Gastroesophageal sphincter (tissue), 4 donors: ENCODE measurements at regions not wholly inside any gene's neighbourhood (a gene's known extent, or its start where the extent isn't known, plus 50 kb on each side); places are given as distances from the start of the nearest gene placed in this dataset.

Experiments used
- ATAC-seq: fragments of 150-250 bp; one replicate; pipeline ENCODE4 v1.9.1; 2016; ENCODE audit warnings: mild to moderate bottlenecking, moderate library complexity
- H3K27ac ChIP-seq, 4 donors: fragments of 200-600 bp; sonication (generic) in 3 of 4; 1 replicate in 3 of 4; 2 replicates in 1 of 4; pipeline ENCODE4 v1.5.1; 2016 to 2019
- H3K27me3 ChIP-seq: fragments of 200-600 bp; sonication (generic); one replicate; pipeline ENCODE4 v1.5.1; 2019
- H3K36me3 ChIP-seq, 2 donors: fragments of 200-600 bp; sonication (generic); one replicate each; pipeline ENCODE4 v1.5.1; 2019; ENCODE audit warnings: control low read depth in 1 of 2
- H3K4me1 ChIP-seq, 3 donors: fragments of 200-600 bp; sonication (generic); 1 replicate in 2 of 3; 2 replicates in 1 of 3; pipeline ENCODE4 v1.5.1; 2016 to 2019; ENCODE audit warnings: control low read depth in 2 of 3
- H3K4me3 ChIP-seq, 2 donors: fragments of 200-600 bp; sonication (generic); one replicate each; pipeline ENCODE4 v1.5.1; 2019; ENCODE audit warnings: mild to moderate bottlenecking in 1 of 2, moderate library complexity in 1 of 2
- H3K9me3 ChIP-seq, 3 donors: fragments of 200-600 bp; sonication (generic); one replicate each; pipeline ENCODE4 v1.5.1; 2017 to 2019; ENCODE audit warnings: control low read depth in 2 of 3
- CTCF ChIP-seq, 4 experiments: fragments of 200-600 bp in 2 of 4; fragments of 450-650 bp in 2 of 4; sonication (generic) in 1 of 4; IDR thresholded peaks; one replicate each; pipeline ENCODE4 v1.5.1; 2017 to 2019; ENCODE audit warnings: antibody characterized with exemption in 4 of 4, mild to moderate bottlenecking in 2 of 4, moderate library complexity in 2 of 4
- EP300 ChIP-seq: sonication (generic); formaldehyde crosslinking; IDR thresholded peaks from one replicate; pipeline ENCODE4 v1.6.1; 2017; ENCODE audit warnings: antibody characterized with exemption, mild to moderate bottlenecking
- POLR2A ChIP-seq, 2 donors: fragments of 450-650 bp; IDR thresholded peaks; one replicate each; pipeline ENCODE4 v1.6.1; 2017; ENCODE audit warnings: antibody characterized with exemption in 2 of 2, mild to moderate bottlenecking in 2 of 2, moderate library complexity in 1 of 2
- POLR2AphosphoS5 ChIP-seq: sonication (generic); formaldehyde crosslinking; IDR thresholded peaks from one replicate; pipeline ENCODE4 v1.6.1; 2017; ENCODE audit warnings: antibody characterized with exemption
- WGBS, 2 donors: methylation state at CpG; one replicate each; pipeline ENCODE4 v1.1.5; 2018; ENCODE audit warnings: low coverage in 1 of 2; 5-methylcytosine and 5-hydroxymethylcytosine counted together

GRCh38 chr3:194738254-194739093 is 52.8 kb downstream of the FAM43A start:
- Histone ChIP-seq H3K27me3 (peaks cover 8% of the 10 kb centered on the region), H3K4me3 (no peak overlapping the region), H3K4me1 (peaks cover 0 to 32% (median 10%) of the 10 kb centered on the region in 3 donors), H3K27ac (peak overlapping the region in 2 of 4 donors; percentile 8 to 29), H3K9me3 (peaks cover 0 to 6% (median 0%) of the 10 kb centered on the region in 3 donors), H3K36me3 (no peaks in the 10 kb centered on the region)
- ATAC-seq = peak; percentile 67
- TF ChIP-seq POLR2AphosphoS5 (peak; percentile 15), POLR2A (IDR thresholded peaks at IDR 0.05) (no peak)
- WGBS, 2 donors = 35 to 54% methylated on average over 2 to 4 of the region's 6 CpGs

- Histone ChIP-seq H3K4me1 (peaks cover 0 to 32% (median 10%) of the 10 kb centered on the region in 3 donors), H3K27ac (no peak overlapping the region), H3K4me3 (no peak overlapping the region), H3K27me3 (peaks cover 8% of the 10 kb centered on the region), H3K36me3 (no peaks in the 10 kb centered on the region), H3K9me3 (peaks cover 0 to 6% (median 0%) of the 10 kb centered on the region in 3 donors)
- TF ChIP-seq POLR2A (IDR thresholded peaks at IDR 0.05) (no peak), EP300 (no peak), POLR2AphosphoS5 (no peak), CTCF (IDR thresholded peaks at IDR 0.05) (no peak)
- WGBS, 2 donors = 63 to 80% methylated on average over 7 to 9 of the region's 11 CpGs
- no peak for ATAC-seq
Observed at GRCh38 chr3:194739498-194740284, 54.0 kb downstream of the FAM43A start.

- peaks cover 8% of the 10 kb centered on the region for H3K27me3 ChIP-seq
- no peak for TF ChIP-seq EP300
- no peak for TF ChIP-seq POLR2A (IDR thresholded peaks at IDR 0.05)
- no peak for ATAC-seq
- H3K4me1 ChIP-seq = peaks cover 0 to 32% (median 10%) of the 10 kb centered on the region in 3 donors
- H3K9me3 ChIP-seq = no peaks in the 10 kb centered on the region
- no peak overlapping the region for H3K4me3 ChIP-seq
- WGBS, 2 donors = 60 to 61% methylated on average over 5 to 14 of the region's 16 CpGs
- no peak overlapping the region for H3K27ac ChIP-seq
- no peaks in the 10 kb centered on the region for H3K36me3 ChIP-seq
Observed at GRCh38 chr3:194740859-194741491, 55.3 kb downstream of the FAM43A start.

- no peak for TF ChIP-seq EP300
- TF ChIP-seq POLR2A (IDR thresholded peaks at IDR 0.05) = no peak
- TF ChIP-seq POLR2AphosphoS5 = no peak
- TF ChIP-seq CTCF (IDR thresholded peaks at IDR 0.05) = no peak
- Histone ChIP-seq H3K27ac (no peak overlapping the region), H3K4me3 (no peak overlapping the region), H3K4me1 (peaks cover 0 to 31% (median 10%) of the 10 kb centered on the region in 3 donors), H3K27me3 (peaks cover 8% of the 10 kb centered on the region), H3K36me3 (no peaks in the 10 kb centered on the region), H3K9me3 (no peaks in the 10 kb centered on the region)
- ATAC-seq = no peak
- WGBS, 2 donors = 74 to 93% methylated on average over 2 to 6 of the region's 7 CpGs
Observed at GRCh38 chr3:194741916-194742315, 56.2 kb downstream of the FAM43A start.

GRCh38 chr3:194744826-194745225 is 59.1 kb downstream of the FAM43A start:
- Histone ChIP-seq H3K27me3 (peaks cover 12% of the 10 kb centered on the region), H3K36me3 (no peaks in the 10 kb centered on the region), H3K27ac (no peak overlapping the region), H3K4me1 (peaks cover 0 to 2% (median 0%) of the 10 kb centered on the region in 3 donors), H3K4me3 (no peak overlapping the region), H3K9me3 (no peaks in the 10 kb centered on the region)
- no peak for ATAC-seq
- TF ChIP-seq POLR2AphosphoS5 (no peak), POLR2A (IDR thresholded peaks at IDR 0.05) (no peak), CTCF (IDR thresholded peaks at IDR 0.05) (no peak), EP300 (no peak)
- WGBS, 2 donors = 76 to 84% methylated on average over 4 of the region's 4 CpGs
